ENCODE measurements at regions not wholly inside any gene's neighbourhood (a gene's known extent, or its start where the extent isn't known, plus 50 kb on each side); places are given as distances from the start of the nearest gene placed in this dataset.

GRCh38 chr3:159453036-159453435 lies 535.6 kb upstream of the IL12A start:
- Histone ChIP-seq H3K4me3 (no peak overlapping the region), H3K4me1 (no peaks in the 10 kb centered on the region), H3K27me3 (replicated peaks in 1 of 7) (no peaks in the 10 kb centered on the region), H3K36me3 (no peaks in the 10 kb centered on the region), H3K9me3 (no peaks in the 10 kb centered on the region), H3K27ac (no peak overlapping the region)
- TF ChIP-seq POLR2A (IDR thresholded peaks at IDR 0.05) (no peak), POLR2AphosphoS5 (IDR thresholded peaks at IDR 0.05) (no peak), CTCF (IDR thresholded peaks at IDR 0.05 in 8 of 11, conservative IDR thresholded peaks at IDR 0.05 in 3 of 11) (no peak)
- intact Hi-C loops (cut with DNase I; ENCODE audit: low total_unique reads), result no loop called here
- 85 to 93% (median 91%) methylated on average over 5 of the region's 5 CpGs for WGBS, 5 donors
- DNase-seq, result no peak

GRCh38 chr3:159453945-159454344 lies 534.7 kb upstream of the IL12A start:
- no peaks in the 10 kb centered on the region for H3K4me1 ChIP-seq
- no peak for DNase-seq
- TF ChIP-seq POLR2A (IDR thresholded peaks at IDR 0.05), result no peak
- H3K36me3 ChIP-seq, result no peaks in the 10 kb centered on the region
- no peaks in the 10 kb centered on the region for H3K27me3 ChIP-seq (replicated peaks in 1 of 7)
- intact Hi-C loops (cut with DNase I; ENCODE audit: low total_unique reads), result no loop called here
- no peak overlapping the region for H3K4me3 ChIP-seq
- WGBS, 5 donors, result 61 to 90% (median 84%) methylated on average over 2 of the region's 2 CpGs
- H3K9me3 ChIP-seq, result no peaks in the 10 kb centered on the region
- no peak overlapping the region for H3K27ac ChIP-seq

GRCh38 chr3:159455741-159456181 lies 532.9 kb upstream of the IL12A start:
- no peaks in the 10 kb centered on the region for H3K4me1 ChIP-seq
- H3K36me3 ChIP-seq, result no peaks in the 10 kb centered on the region
- no peak for DNase-seq
- WGBS, 5 donors, result 81 to 91% (median 85%) methylated on average over 5 of the region's 5 CpGs
- no peaks in the 10 kb centered on the region for H3K9me3 ChIP-seq
- TF ChIP-seq POLR2AphosphoS5 (IDR thresholded peaks at IDR 0.05) (no peak), CTCF (IDR thresholded peaks at IDR 0.05 in 8 of 11, conservative IDR thresholded peaks at IDR 0.05 in 3 of 11) (no peak), POLR2A (IDR thresholded peaks at IDR 0.05) (no peak)
- H3K27me3 ChIP-seq (replicated peaks in 1 of 7), result no peaks in the 10 kb centered on the region
- no peak overlapping the region for H3K27ac ChIP-seq
- no peak overlapping the region for H3K4me3 ChIP-seq
- intact Hi-C loops (cut with DNase I; ENCODE audit: low total_unique reads), result no loop called here

- Histone ChIP-seq H3K36me3 (no peaks in the 10 kb centered on the region), H3K27ac (no peak overlapping the region), H3K27me3 (replicated peaks in 1 of 7) (no peaks in the 10 kb centered on the region), H3K4me3 (no peak overlapping the region), H3K9me3 (no peaks in the 10 kb centered on the region), H3K4me1 (no peaks in the 10 kb centered on the region)
- TF ChIP-seq CTCF (IDR thresholded peaks at IDR 0.05 in 8 of 11, conservative IDR thresholded peaks at IDR 0.05 in 3 of 11), result no peak
- no peak for TF ChIP-seq POLR2A (IDR thresholded peaks at IDR 0.05)
- intact Hi-C loops (cut with DNase I; ENCODE audit: low total_unique reads), result no loop called here
- WGBS, 5 donors, result 50 to 74% (median 67%) methylated on average over 2 of the region's 2 CpGs
- DNase-seq, result no peak
Measured at GRCh38 chr3:159458010-159458409, 530.6 kb upstream of the IL12A start.

GRCh38 chr3:159458982-159459381 lies 529.7 kb upstream of the IL12A start:
- H3K4me3 ChIP-seq, result no peak overlapping the region
- intact Hi-C loops (cut with DNase I; ENCODE audit: low total_unique reads), result no loop called here
- no peaks in the 10 kb centered on the region for H3K4me1 ChIP-seq
- WGBS, 5 donors, result 81 to 86% (median 82%) methylated on average over 2 of the region's 2 CpGs
- no peaks in the 10 kb centered on the region for H3K36me3 ChIP-seq
- TF ChIP-seq POLR2AphosphoS5 (IDR thresholded peaks at IDR 0.05) (no peak), POLR2A (IDR thresholded peaks at IDR 0.05) (no peak), CTCF (IDR thresholded peaks at IDR 0.05 in 8 of 11, conservative IDR thresholded peaks at IDR 0.05 in 3 of 11) (no peak)
- no peaks in the 10 kb centered on the region for H3K27me3 ChIP-seq (replicated peaks in 1 of 7)
- no peak for DNase-seq
- H3K27ac ChIP-seq, result no peak overlapping the region
- no peaks in the 10 kb centered on the region for H3K9me3 ChIP-seq

Measured in spleen (tissue), 11 donors.